H7 (cell line): ENCODE measurements at regions not wholly inside any gene's neighbourhood (a gene's known extent, or its start where the extent isn't known, plus 50 kb on each side); places are given as distances from the start of the nearest gene placed in this dataset.

Experiments
- DNase-seq: peaks from one replicate; pipeline ENCODE4 v3.0.0; 2012
- H3K27me3 ChIP-seq: 2 replicates; pipeline ENCODE4 v1.6.0; 2011; ENCODE audit warnings: mild to moderate bottlenecking, low read length; ENCODE audit not compliant: control insufficient read depth, insufficient read depth
- H3K36me3 ChIP-seq: replicated peaks from 2 replicates; pipeline ENCODE4 v1.5.1; 2011; ENCODE audit warnings: low read length; ENCODE audit not compliant: control insufficient read depth, insufficient read depth
- H3K4me3 ChIP-seq: 2 replicates; pipeline ENCODE4 v1.5.1; 2011; ENCODE audit warnings: low read depth, mild to moderate bottlenecking, control low read depth, low read length, moderate library complexity; ENCODE audit not compliant: insufficient read depth

- DNase-seq = no peak
- no peaks in the 10 kb centered on the region for H3K36me3 ChIP-seq
- H3K27me3 ChIP-seq = no peaks in the 10 kb centered on the region
- H3K4me3 ChIP-seq = no peak overlapping the region
Measured at GRCh38 chr21:22399681-22400514, 1401.7 kb downstream of the NCAM2 start.

DNA sequence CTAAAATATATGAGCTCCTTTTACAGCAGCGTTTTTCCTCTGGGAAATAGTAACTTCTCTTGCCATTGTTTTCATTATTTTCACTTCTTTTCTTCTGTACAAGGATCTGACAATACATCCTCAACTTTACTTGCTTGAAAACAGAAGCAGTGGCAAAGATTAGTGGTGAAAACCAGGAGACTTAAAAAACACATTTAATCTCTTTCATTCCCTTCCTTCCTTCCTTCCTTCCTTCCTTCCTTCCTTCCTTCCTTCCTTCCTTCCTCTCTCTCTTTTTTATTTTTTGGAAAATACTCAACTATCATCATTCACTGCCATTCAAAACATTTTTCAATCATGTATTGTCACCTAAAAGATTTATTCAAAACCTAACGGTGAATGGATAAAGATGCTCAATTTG is 1411.4 kb downstream of the NCAM2 start:
- Histone ChIP-seq H3K4me3 (no peak overlapping the region), H3K27me3 (no peaks in the 10 kb centered on the region), H3K36me3 (no peaks in the 10 kb centered on the region)
- no peak for DNase-seq

GRCh38 chr21:22416555-22416954 is 1418.3 kb downstream of the NCAM2 start:
- no peaks in the 10 kb centered on the region for H3K36me3 ChIP-seq
- no peak overlapping the region for H3K4me3 ChIP-seq
- no peaks in the 10 kb centered on the region for H3K27me3 ChIP-seq
- no peak for DNase-seq

- H3K36me3 ChIP-seq = no peaks in the 10 kb centered on the region
- H3K27me3 ChIP-seq = no peaks in the 10 kb centered on the region
- no peak for DNase-seq
- no peak overlapping the region for H3K4me3 ChIP-seq
Measured at GRCh38 chr21:22421416-22422180, 1423.4 kb downstream of the NCAM2 start.

DNA sequence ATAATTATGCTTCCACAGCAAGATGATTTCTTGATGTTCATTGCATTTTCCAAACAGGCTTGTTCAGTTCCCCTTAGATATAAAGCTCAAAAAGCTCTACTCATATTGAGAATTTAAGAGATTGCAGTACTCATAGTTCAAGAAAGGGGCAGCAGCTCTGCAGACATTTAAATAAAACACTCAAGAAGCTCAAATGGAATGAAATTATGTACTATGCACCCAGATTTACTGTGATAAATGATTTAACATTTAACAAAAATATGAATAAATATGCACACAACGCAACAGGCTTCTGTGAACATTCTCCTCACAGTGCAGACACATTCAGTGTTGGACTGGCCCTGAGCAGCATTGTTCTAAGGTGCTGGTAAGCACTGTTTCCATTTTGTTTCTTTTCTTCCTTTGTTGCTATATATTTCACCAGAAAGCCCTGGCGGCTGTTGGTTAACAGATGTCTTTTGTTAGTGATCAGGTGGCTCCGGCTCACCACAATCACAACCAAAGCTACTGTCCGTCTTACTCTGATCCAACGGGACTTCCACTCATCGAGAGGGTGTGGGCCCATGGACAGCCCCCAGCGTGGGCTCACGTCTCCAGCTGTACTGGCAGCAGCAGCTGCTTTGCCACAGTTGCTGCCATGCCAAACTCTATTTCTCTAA is 1440.3 kb downstream of the NCAM2 start:
- H3K36me3 ChIP-seq = no peaks in the 10 kb centered on the region
- no peak for DNase-seq
- no peak overlapping the region for H3K4me3 ChIP-seq
- no peaks in the 10 kb centered on the region for H3K27me3 ChIP-seq

DNA sequence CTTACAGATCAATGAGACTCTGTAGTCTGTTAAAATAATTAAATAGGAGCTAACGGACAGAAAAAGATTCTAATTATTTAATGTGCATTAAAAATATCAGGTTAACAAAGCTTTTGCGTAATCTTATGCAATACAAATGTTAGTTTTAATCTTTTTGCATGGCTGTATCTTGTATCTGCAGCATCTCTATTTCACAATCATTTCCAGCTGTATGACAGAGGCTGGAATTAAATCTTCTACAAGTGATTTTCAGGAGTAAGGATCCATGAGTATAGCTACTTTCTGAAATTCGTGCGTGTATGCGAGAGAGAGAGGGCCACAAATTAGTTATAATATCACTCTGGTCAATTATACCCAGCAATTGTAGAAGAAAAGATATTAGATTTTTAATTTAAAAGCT is 1446.8 kb downstream of the NCAM2 start:
- DNase-seq = no peak

GRCh38 chr21:22450507-22450906 is 1452.3 kb downstream of the NCAM2 start:
- Histone ChIP-seq H3K36me3 (no peaks in the 10 kb centered on the region), H3K4me3 (no peak overlapping the region), H3K27me3 (no peaks in the 10 kb centered on the region)
- DNase-seq = no peak

More for the DNA sequence above, 1446.8 kb downstream of the NCAM2 start:
- H3K4me3 ChIP-seq = no peak overlapping the region
- H3K27me3 ChIP-seq = no peaks in the 10 kb centered on the region
- H3K36me3 ChIP-seq = no peaks in the 10 kb centered on the region

- no peaks in the 10 kb centered on the region for H3K27me3 ChIP-seq
- DNase-seq = no peak
- no peaks in the 10 kb centered on the region for H3K36me3 ChIP-seq
- no peak overlapping the region for H3K4me3 ChIP-seq
Measured at GRCh38 chr21:22456241-22456640, 1458.0 kb downstream of the NCAM2 start.

DNA sequence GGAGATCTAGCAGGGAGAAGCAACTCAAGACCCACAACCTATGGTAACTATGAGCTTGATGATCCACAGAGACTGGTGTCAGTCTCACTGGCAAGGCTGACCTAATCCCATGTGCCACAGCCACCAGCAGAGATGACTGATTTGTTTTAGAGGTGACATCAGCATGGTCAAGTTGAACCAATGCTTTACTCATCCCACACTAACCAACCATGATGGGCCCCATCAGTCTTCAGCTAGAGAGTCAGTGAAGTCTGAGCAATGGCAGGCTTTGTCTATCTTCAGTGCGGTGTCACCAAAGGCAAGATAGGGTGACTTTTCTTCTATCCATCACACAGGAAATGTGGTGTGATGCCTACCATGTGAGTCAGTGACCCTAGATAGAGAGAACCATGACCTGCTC is 1470.7 kb downstream of the NCAM2 start:
- Histone ChIP-seq H3K27me3 (no peaks in the 10 kb centered on the region), H3K4me3 (no peak overlapping the region), H3K36me3 (no peaks in the 10 kb centered on the region)
- DNase-seq = no peak

DNA sequence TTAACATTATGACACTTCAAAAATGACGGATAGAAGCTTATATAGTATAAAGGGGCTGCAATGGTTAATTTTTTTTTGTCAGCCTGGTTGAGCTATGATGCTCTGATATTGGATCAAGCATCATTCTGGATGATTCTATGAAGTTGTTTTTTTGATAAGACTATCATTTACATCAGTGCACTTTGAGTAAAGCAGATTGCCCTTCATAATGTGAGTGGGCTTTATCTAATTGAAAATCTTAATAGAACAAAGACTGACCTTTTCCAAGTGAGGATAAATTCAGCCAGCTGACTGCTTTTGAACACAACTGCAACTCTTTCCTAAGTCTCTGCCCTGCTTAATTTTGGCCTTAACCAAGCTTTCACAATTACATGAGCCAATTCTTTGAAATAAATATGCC is 1476.2 kb downstream of the NCAM2 start:
- Histone ChIP-seq H3K36me3 (no peaks in the 10 kb centered on the region), H3K4me3 (no peak overlapping the region), H3K27me3 (no peaks in the 10 kb centered on the region)
- no peak for DNase-seq

- DNase-seq = no peak
- Histone ChIP-seq H3K4me3 (no peak overlapping the region), H3K36me3 (no peaks in the 10 kb centered on the region), H3K27me3 (no peaks in the 10 kb centered on the region)
Measured at GRCh38 chr21:22476214-22476613, 1478.0 kb downstream of the NCAM2 start.

DNA sequence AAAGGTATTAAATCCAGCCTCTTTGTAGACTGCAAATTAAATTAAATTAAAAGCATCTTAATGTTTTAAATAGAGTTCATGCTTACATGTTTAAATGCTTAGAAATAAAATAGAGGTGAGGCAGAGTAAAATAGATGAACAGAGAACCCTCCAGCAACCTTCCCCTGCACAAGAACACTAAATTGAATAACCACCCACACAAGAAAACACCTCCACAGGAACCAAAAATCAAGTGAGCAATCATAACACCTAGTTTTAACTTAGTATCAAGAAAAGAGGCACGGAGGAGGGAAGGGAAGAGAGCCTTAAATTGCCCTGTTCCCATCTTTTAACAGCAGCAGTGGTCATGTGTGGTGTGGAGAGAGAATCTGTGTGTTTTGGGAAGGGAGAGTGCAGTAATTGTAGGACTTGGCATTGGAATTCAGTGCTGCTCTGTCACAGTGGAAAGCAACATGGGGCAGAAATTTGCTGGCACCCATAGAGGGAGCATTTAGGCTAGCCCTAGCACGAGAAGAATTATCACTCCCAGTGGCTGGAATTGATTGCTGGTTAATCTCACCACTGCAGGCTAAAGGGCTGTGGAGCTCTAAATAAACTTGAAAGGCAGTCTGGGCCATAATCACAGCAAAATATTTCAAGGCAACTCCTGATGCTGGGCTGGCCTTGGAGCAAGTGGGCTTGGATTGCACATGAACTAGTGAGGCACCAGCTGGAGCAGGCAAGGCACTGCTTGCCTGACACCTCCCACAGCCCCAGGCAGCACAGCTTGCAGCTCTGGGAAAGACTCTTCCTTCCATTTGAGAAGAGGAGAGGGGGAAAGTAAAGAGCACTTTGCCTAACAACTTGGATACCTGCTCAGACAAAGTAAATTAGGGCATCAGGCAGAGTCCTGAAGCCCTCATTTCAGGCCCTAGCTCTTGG is 1478.8 kb downstream of the NCAM2 start:
- H3K4me3 ChIP-seq = no peak overlapping the region
- no peaks in the 10 kb centered on the region for H3K36me3 ChIP-seq
- DNase-seq = no peak
- no peaks in the 10 kb centered on the region for H3K27me3 ChIP-seq

GRCh38 chr21:22490049-22490448 is 1491.8 kb downstream of the NCAM2 start:
- no peaks in the 10 kb centered on the region for H3K27me3 ChIP-seq
- no peak overlapping the region for H3K4me3 ChIP-seq
- no peak for DNase-seq
- no peaks in the 10 kb centered on the region for H3K36me3 ChIP-seq

DNA sequence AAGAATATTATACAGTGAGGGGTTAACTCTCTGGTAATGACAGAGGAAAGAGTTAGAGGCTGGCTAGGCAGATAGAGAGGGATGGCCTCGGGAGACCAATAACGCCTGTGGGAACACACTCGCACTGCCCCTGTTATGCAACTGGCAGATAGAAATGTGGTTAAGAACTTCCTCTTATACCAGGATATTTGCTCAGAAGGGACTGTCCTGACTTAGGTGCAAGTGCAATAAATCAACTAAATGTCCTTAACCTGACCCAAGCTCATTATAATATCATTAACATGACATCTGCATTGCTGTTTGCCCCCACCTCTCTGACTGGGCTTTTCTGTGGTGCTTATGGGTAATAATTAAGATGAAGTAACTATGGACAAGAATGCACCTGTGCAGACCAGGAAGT is 1518.0 kb downstream of the NCAM2 start:
- DNase-seq = no peak
- Histone ChIP-seq H3K27me3 (no peaks in the 10 kb centered on the region), H3K36me3 (no peaks in the 10 kb centered on the region), H3K4me3 (no peak overlapping the region)
